ENCODE measurements at regions not wholly inside any gene's neighbourhood (a gene's known extent, or its start where the extent isn't known, plus 50 kb on each side); places are given as distances from the start of the nearest gene placed in this dataset.

DNA sequence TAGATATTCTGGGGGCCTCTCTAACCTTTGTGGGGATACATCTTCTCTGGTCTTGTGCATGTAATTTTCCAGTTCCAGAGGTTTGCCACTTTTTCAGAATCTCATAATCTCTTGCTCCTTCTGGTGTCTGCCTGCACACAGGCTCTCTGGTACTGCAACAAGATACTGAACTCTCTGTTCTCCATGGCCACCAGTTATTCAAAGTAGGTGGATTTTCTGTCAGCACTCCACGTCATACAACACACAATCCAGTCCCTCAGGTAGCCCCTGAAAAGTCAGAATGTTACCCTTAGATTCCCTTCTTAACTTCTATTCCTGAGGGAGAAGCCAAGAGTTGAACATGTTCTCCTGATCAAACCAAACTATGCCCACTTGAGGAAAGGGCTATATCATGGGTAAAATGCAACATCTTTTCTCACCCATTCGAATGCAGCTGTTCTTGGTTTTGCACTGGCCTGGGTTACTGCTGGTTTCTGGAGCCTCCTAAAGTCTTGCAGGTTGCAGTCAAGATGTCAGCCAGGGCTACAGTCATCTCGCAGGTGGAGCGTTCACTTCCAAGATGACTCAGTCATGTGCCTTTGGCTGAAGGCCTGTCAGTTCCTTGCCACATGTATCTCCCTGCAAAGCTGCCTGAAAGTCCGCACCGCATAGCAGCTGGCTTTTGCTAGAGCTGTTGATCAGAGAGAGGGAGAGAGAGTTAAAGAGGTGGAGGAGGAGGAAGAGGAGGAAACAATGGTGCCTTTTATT, 57.7 kb upstream of the TUBA3C start:
- no peak for FAIRE-seq
- no peak for DNase-seq (ENCODE audit: low read depth, low spot score)
- no peak for ATAC-seq
- intact Hi-C loops (cut with micrococcal nuclease; ENCODE audit: unreplicated experiment) (no loop called here), in situ Hi-C loops (cut with MboI) (no loop called here)
- H3K4me1 ChIP-seq (ENCODE audit: control insufficient read depth, insufficient read depth, low read length): no peaks in the 10 kb centered on the region
- H3K36me3 ChIP-seq (ENCODE audit: control insufficient read depth in 2 of 2, insufficient read depth in 2 of 2, low read length in 1 of 2): no peaks in the 10 kb centered on the region
- no peak overlapping the region for H3K4me3 ChIP-seq
- WGBS (ENCODE audit: insufficient coverage, insufficient replicate concordance, low lambda C conversion rate, missing lambda C conversion rate): 18% methylated on average over 6 of the region's 6 CpGs
- SMC1A ChIA-PET (ENCODE audit: uncharacterized antibody, unreplicated experiment): interaction anchor here (1.2 kb wide), 1 partner anchor 85 kb away, joined by 3 read pairs; no protein-coding TSS in a partner anchor
- no peak overlapping the region for H3K4me2 ChIP-seq (ENCODE audit: control insufficient read depth, insufficient read depth)
- BruUV-seq (replicated peaks): no TSS peak
- RAD21 ChIA-PET (ENCODE audit: unreplicated experiment): no interaction called here
- TF ChIP-seq, protein P1, sequence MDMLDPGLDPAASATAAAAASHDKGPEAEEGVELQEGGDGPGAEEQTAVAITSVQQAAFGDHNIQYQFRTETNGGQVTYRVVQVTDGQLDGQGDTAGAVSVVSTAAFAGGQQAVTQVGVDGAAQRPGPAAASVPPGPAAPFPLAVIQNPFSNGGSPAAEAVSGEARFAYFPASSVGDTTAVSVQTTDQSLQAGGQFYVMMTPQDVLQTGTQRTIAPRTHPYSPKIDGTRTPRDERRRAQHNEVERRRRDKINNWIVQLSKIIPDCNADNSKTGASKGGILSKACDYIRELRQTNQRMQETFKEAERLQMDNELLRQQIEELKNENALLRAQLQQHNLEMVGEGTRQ (IDR thresholded peaks at IDR 0.05; ENCODE audit: borderline replicate concordance, low read depth, low read length): no peak
- no peak for TF ChIP-seq ZZZ3 (IDR thresholded peaks at IDR 0.05; ENCODE audit: control insufficient read depth, insufficient read length, low read depth)
- no peak for TF ChIP-seq SMAD5 (IDR thresholded peaks at IDR 0.05; ENCODE audit: low read depth)
- TF ChIP-seq RUNX3 (IDR thresholded peaks at IDR 0.05; ENCODE audit: low read length): peak; percentile 53; the same call in 1 of the 2 replicates
- TF ChIP-seq JUNB (IDR thresholded peaks at IDR 0.05): peak; percentile 75
- peak; percentile 39 for TF ChIP-seq CREM (IDR thresholded peaks at IDR 0.05; ENCODE audit: low read depth)
- peak; percentile 85 for TF ChIP-seq EED (IDR thresholded peaks at IDR 0.05; ENCODE audit: low read depth)
- CTCF ChIA-PET: no interaction called here
- H3K27ac ChIP-seq (ENCODE audit: control insufficient read depth, insufficient read depth): no peak overlapping the region
- no peak overlapping the region for H2AFZ ChIP-seq (ENCODE audit: control insufficient read depth, low read depth, low read length)
- no peaks in the 10 kb centered on the region for H3K27me3 ChIP-seq (replicated peaks in 1 of 2; ENCODE audit: control insufficient read depth in 2 of 2, insufficient read depth in 2 of 2, low read length in 1 of 2)
- POLR2A ChIA-PET: no interaction called here
- H3K9me3 ChIP-seq (replicated peaks; ENCODE audit: control insufficient read depth, insufficient read depth, low read length): no peaks in the 10 kb centered on the region
- H3K9ac ChIP-seq (ENCODE audit: control insufficient read depth, insufficient read depth, low read length): no peak overlapping the region
- no peaks in the 10 kb centered on the region for H3K79me2 ChIP-seq (ENCODE audit: control insufficient read depth, insufficient read depth, low read length)
- no peaks in the 10 kb centered on the region for H4K20me1 ChIP-seq (ENCODE audit: control insufficient read depth, insufficient read depth)

All from GM12878 (cell line).